Stimulated activated CD4-positive, alpha-beta T cell treated with anti-CD3 and anti-CD28 coated beads, Interleukin-1b, Interleukin-23, amount 100 ng/mL, for 48 hours (primary cell): ENCODE measurements at regions not wholly inside any gene's neighbourhood (a gene's known extent, or its start where the extent isn't known, plus 50 kb on each side); places are given as distances from the start of the nearest gene placed in this dataset.

ENCODE experiments used
- DNase-seq: peaks from one replicate; pipeline ENCODE4 v3.0.0-alpha.2; 2020

DNA sequence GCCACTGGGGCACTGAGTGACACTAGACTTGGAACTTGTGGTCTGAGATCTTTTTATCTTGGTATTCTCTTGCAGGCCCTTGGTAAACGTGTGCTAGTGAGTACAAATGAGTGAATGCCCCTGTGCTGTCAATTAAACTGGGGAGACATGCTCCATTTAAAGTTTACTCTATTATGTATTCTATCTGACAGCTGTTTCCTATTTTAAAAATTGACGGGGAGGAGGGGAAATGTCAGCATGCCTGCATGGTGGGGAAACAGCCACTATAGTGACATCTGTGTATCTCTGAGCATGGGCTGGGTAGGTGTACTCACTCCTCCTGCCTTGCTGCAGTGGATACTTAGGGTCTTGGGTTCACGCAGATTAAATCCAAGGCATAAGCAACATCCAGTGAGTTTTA, 59.0 kb upstream of the IKBKE start:
- no peak for DNase-seq

GRCh38 chr1:206415942-206416341, 54.3 kb upstream of the IKBKE start:
- no peak for DNase-seq

DNA sequence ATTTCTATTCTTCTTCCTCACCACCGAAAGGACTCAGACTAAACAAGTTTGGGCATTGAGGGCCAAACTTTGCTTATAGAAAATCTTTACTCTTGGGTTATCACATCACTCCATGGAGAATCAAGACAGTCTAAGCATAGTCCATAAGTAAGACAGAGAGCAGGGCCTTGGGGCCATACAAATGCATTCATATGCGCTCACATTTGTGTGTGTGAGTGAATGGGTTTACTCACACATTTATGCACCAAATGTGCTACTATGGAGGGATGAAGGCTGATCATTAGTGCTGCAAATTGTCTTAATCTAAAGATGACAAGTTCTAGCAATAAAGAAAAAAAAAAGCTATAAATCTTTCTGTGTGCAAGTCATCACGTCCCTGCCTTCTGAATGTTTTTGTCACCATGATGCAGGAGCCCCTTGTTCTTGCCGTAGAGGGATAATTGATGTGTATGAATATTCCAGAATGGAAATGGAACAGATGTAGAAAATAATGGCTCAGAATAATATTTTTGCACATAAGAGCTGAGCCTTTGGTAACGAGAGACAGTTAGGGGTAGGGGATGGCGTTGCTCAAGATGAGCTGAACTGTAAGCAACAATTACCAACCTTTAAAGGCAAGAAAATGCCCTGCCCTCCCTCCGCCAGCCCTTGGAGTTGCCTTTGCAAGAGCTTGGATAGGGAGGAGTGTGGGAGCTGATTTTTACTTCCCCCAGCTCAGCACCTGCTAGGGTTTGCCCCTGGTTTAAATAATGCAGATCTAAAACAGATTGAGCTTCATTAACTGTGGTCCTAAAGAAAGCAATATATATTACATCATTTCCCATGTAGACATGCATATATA, 52.3 kb upstream of the IKBKE start:
- no peak for DNase-seq

GRCh38 chr1:206419250-206419649, 51.0 kb upstream of the IKBKE start:
- DNase-seq = no peak

DNA sequence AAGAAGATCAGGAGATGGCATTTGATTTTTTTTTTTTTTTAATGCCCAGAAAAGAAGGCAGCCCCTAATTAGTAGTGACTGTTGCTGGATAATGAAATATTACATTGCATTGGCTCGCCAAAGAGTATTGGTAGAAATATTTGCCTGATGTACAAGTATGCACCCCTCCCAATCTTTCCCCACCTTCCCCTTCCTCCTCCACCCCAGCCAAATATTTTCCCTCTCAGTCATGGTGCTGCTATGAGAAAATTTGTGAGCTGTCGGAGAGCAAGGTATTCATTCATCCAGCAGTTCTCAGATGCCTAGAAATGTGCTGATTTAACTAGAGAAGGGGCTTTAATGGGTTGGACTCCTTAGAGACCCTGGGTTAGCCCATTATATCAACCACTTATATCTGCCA, 50.5 kb upstream of the IKBKE start:
- DNase-seq = no peak

GRCh38 chr1:206420471-206420870, 49.8 kb upstream of the IKBKE start:
- no peak for DNase-seq
